DMS 273 (cell line): ENCODE measurements at regions not wholly inside any gene's neighbourhood (a gene's known extent, or its start where the extent isn't known, plus 50 kb on each side); places are given as distances from the start of the nearest gene placed in this dataset.
"Not testable (repeated sequence)": the region's sequence is repeated elsewhere in the genome, so short reads cannot be mapped to it uniquely, and the experiment has no call there.

Experiments used
- DNase-seq: peaks from one replicate; lab custom pipeline; 2025; ENCODE audit not compliant: unreplicated experiment; lab: John Stamatoyannopoulos, UW

GRCh38 chr7:47191316-47191715 lies 390.6 kb downstream of the TNS3 start:
- DNase-seq, result no peak

- DNase-seq, result peak; percentile 82
These were observed 391.4 kb downstream of the TNS3 start for GRCh38 chr7:47190462-47190861.

DNA sequence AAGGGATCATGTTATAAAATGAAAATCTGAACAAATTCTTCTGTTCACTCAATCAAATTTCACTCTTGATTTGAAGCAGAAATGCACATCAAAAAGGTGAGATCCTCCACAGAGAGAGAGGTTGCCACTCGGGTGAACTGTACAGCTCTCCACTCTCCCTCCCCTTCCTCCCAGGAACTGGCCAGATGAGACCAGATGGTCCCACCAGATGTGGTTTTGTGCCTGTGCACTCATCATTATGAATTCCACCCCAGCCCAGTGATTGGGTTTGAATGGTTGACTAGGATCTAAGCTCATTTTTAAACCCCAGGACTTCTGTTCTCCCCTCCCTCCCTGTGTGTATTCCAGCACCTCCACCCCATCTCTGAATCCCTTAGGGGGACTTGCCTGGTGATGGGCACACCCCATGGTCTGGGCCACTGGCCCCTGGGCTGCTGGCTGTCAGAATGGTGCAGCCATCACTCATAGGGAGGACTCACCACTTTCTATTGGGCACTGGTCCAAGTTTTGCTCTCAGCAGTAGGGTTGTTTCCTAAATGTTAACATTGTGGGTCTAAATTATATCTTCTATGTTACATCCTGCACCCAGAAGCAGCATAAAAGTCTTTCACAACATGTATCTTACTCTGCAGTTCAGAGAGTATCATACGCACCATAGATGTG lies 393.1 kb downstream of the TNS3 start:
- peak; percentile 95 for DNase-seq

DNA sequence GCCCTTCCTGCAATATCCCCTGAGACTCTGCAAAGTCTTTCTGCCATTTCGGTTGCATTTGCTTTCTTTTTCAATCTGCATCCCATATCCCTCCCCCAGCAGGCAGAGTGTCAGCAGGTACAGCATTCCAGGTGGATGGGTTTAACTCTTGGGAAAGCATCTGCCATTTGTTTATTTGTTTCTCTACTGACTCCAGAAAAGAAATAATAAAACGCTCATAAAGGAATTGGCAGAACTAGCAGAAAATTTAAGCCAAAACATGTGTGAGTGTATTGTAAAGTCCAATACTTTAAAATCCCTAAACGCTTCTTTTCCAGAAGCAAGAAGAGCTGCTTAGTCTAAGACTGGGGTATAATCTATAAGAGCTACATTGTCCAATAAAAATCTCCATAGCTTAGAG lies 393.8 kb downstream of the TNS3 start:
- peak; percentile 40 for DNase-seq

- no peak for DNase-seq
These were observed 395.6 kb downstream of the TNS3 start for GRCh38 chr7:47186316-47186715.

DNA sequence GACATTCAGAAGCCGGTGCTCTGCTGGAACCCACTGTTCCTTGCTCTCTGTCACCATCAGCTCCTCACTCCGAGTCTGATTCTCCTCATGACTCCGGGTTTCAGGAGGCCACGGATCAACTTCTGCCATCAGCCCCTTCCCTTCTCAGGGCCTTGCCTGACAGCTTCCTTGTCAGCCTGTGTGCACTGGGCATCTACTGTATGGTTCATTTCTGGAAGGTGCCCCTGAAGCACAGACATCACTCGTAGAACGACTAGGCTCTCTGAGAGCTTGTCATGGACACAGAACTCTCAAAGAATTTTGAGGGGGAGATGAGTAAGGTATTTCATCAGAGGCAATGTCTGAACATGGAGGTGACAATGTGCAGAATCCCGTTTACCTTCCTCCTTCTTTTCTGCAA lies 396.1 kb downstream of the TNS3 start:
- DNase-seq, result no peak

- DNase-seq, result no peak
These were observed 396.7 kb downstream of the TNS3 start for GRCh38 chr7:47185170-47185569.

DNA sequence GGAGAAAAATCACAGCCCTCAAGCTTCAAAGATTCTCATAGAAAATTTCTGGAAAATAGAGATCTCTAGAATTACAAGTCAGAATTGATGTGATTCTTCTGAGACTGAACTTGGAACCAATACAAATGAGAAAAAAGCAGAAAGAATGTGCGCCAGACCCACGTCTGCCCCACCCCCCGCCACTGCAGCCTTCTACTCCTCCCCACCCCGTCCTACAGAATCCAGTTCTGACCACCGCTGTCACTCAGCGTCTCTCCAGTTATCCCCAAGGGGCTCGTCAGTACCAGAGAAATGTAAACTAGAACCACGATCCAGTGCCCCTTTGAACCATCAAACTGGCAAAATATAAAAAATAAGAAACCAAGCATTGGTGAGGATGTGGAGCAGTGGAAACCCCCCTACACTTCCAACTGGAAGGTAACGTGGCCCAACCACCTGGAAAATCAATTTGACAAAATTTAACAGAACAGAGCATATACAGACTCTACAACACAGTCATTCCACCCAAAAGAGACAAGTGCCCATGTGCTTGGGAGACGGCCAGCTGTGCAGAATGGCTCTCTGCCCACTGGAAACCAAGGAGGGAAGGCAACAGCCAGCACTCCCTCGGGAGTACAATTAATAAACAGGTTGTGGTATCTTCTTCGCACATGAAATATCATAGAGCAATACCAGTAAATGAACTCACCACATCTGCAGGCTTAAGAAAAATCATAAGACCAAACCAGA lies 397.9 kb downstream of the TNS3 start:
- DNase-seq, result peak; percentile 83

GRCh38 chr7:47181746-47182361 lies 400.1 kb downstream of the TNS3 start:
- peak; percentile 44 for DNase-seq

DNA sequence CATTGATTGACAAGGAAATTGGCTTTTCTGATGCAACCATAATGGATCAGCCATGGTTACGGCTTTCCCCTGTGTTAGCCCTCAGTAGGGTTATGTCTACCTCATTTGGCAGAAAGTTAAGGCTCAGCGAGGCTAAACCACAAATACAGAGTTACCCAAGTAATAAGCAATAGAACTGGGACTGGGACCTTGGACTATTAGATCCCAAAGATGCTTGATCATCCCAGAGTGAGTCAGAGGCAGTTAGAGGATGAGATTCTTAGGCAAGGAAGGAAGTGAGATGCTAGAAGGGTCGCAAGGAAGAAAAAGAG lies 401.4 kb downstream of the TNS3 start:
- no peak for DNase-seq

GRCh38 chr7:47179812-47180515 lies 401.9 kb downstream of the TNS3 start:
- DNase-seq, result peak; percentile 97

DNA sequence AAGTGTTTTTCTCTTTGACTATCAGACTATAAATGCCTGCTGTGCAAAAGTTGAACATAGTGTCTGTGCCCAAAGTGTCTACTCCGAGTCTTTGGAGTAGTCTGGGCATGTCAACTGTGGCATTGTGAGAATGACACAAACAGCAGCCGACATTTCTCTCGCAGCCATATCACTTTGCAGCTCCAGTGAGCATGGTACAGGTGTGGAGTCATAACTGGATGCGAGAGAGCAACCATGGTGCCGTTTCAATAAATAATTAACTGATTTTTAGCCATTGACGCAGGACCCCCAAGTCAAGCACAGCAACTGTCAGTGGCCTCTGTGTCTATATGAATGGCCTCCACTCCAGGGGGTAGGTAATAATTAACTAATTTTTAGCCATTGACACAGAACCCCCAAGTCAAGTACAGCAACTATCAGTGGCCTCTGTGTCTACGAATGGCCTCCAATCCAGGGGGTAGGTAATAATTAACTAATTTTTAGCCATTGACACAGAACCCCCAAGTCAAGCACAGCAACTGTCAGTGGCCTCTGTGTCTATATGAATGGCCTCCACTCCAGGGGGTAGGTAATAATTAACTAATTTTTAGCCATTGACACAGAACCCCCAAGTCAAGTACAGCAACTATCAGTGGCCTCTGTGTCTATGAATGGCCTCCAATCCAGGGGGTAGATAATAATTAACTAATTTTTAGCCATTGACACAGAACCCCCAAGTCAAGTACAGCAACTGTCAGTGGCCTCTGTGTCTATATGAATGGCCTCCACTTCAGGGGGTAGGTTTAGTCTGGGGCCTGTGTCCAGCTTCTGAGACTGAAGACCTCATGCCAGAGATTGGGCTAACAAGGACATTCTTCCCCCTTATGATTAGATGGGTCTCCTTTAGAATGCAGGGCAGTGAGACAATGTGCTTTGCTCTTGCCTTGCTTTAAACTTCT lies 409.0 kb downstream of the TNS3 start:
- DNase-seq, result not testable (repeated sequence)

GRCh38 chr7:47170516-47170915 lies 411.4 kb downstream of the TNS3 start:
- peak; percentile 32 for DNase-seq

DNA sequence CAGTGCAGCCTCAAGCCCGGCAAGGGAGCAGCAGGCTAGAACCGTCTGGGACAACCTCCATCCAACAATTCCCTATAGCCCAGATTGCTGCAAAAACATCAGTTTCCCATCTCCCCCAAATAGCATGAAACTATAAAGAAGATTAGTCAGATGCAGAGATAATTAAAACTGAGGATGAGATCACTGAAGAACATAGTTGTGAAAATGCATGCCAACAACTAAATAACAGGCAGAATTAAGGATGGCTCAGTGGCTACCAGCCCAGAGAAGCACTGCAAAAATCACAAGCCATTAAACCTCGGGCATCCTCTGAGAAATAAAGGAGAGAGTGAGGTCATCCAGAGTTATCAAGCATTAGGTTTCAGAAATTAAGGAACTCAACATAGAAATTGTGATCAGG lies 427.1 kb downstream of the TNS3 start:
- DNase-seq, result no peak

GRCh38 chr7:47153576-47153975 lies 428.3 kb downstream of the TNS3 start:
- peak; percentile 53 for DNase-seq

GRCh38 chr7:47153058-47153457 lies 428.9 kb downstream of the TNS3 start:
- peak; percentile 89 for DNase-seq

- no peak for DNase-seq
These were observed 429.6 kb downstream of the TNS3 start for GRCh38 chr7:47152307-47152706.

GRCh38 chr7:47150497-47151260 lies 431.2 kb downstream of the TNS3 start:
- DNase-seq, result no peak

DNA sequence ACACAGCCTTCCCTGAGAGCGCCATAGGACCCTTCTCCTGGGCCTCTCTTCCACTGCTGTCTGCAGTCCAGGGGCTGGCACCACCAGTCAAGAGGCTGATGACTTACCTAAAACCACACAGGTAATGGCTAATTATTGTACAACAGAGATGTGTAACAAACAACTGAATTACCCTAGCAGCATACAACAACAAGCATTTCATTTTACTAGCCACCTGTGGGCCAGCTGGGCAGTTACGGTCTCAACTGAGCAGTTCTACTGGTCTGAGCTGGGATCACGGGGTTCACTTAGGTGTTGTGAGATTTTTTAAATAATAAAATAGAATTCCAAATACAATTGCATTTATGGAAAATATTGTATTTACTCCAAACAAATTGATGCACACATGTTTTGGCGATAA lies 431.9 kb downstream of the TNS3 start:
- DNase-seq, result no peak

DNA sequence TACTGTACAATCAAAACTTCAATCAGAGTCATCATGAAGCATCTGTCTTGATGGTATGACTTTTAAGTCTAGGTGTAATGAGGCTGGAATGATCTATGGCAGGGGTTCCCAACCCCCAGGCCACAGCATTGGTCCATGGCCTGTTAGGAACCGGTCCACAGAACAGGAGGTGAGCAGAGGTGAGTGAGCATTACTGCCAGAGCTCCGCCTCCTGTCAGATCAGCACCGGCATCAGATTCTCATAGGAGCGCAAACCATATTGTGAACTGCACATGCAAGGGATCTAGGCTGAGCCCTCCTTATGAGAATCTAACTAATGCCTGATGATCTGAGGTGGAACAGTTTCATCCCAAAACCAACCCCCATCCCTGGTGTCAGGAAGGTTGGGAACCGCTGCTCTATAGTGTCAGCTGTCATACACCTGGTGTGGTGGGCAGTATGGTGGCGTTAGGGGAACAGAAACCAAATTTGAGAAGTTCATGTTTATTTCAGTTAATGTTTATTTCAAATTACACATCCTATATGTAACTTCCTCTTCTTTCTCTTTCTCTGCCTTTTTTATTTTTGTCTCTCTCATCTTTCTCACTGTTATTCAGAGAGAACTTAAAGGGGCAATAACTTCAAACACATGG lies 432.6 kb downstream of the TNS3 start:
- DNase-seq, result no peak
